ENCODE measurements at regions not wholly inside any gene's neighbourhood (a gene's known extent, or its start where the extent isn't known, plus 50 kb on each side); places are given as distances from the start of the nearest gene placed in this dataset.

- TF ChIP-seq CTCF (IDR thresholded peaks at IDR 0.05; ENCODE audit: low read length, missing control alignments): no peak
- no peak overlapping the region for H3K4me3 ChIP-seq (replicated peaks; ENCODE audit: low read depth, low read length)
- DNase-seq (ENCODE audit: low read depth): no peak
Observed at GRCh38 chr9:4359016-4359415, 59.1 kb upstream of the GLIS3 start.

DNA sequence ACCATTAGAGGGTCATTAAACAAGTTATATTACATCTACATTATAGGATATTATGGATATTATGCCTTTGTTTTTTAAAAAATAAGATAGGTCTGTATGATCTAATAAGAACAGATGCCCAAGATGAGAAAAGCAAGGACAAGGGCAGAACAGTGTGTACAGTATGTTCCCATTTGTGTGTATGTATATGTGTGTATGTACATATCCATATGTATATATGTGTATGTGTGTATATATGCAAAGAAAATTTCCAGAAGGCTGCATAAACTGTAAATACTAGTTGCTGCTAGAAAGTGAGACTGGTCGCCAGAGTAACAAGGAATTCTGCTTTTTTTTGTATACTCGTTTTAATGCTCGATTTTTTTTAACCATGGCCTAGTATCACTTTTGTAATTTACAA lies 58.1 kb upstream of the GLIS3 start:
- TF ChIP-seq CTCF (IDR thresholded peaks at IDR 0.05; ENCODE audit: low read length, missing control alignments): no peak
- no peak overlapping the region for H3K4me3 ChIP-seq (replicated peaks; ENCODE audit: low read depth, low read length)

GRCh38 chr9:4356306-4356705 lies 56.4 kb upstream of the GLIS3 start:
- no peak for TF ChIP-seq CTCF (IDR thresholded peaks at IDR 0.05; ENCODE audit: low read length, missing control alignments)
- H3K4me3 ChIP-seq (replicated peaks; ENCODE audit: low read depth, low read length): no peak overlapping the region
- peak; percentile 57 for DNase-seq (ENCODE audit: low read depth)

More for the DNA sequence above, 58.1 kb upstream of the GLIS3 start:
- DNase-seq (ENCODE audit: low read depth): no peak

DNA sequence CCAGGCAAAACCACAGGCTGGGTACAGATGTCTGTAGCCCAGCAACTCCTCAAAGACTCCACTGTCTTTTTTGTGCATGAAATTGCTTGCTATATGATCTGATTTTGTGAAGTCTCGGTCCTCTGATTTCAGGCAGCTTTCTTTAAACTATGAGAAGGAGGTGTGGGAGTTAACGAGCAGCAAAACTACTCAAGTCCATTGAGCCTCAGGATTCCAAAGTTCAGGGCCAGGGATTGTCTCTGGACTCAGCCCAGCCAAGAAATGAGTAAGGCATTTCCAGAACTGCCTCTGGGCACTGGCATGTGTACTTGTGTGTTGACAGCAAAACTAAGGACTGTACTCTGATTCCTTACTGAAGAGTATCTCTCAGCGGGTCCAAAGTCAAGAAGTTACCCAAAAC lies 53.4 kb upstream of the GLIS3 start:
- TF ChIP-seq CTCF (IDR thresholded peaks at IDR 0.05; ENCODE audit: low read length, missing control alignments): no peak
- H3K4me3 ChIP-seq (replicated peaks; ENCODE audit: low read depth, low read length): no peak overlapping the region
- peak; percentile 25 for DNase-seq (ENCODE audit: low read depth)

DNA sequence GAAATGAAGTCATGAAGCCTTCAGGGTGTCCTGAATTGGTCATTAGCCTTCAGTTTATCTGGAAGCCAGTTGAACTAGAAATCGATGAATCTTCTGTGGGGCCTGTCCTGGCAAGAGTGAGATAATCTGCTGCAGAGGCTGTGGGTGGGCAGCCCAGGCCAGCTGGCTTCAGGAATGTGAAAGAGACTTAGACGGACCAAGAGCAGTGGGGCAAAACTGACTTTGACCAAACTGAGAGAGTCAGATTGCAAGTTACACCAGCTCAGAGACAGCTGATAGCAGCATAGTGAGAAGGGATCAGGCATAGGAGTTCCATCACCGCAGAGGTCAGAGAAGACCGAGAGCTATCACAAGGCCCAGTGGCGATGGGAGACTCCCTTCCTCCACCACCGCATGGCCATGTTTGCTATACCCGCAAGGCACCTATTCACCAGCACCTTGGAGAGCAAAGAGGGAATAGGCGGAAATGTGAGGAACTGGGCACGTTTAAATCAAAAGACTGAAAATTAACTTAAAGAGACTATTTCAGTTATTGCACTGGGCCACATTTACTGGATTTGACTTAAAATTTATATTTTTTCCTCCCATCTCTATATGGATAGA lies 50.0 kb upstream of the GLIS3 start:
- no peak for TF ChIP-seq CTCF (IDR thresholded peaks at IDR 0.05; ENCODE audit: low read length, missing control alignments)
- H3K4me3 ChIP-seq (replicated peaks; ENCODE audit: low read depth, low read length): no peak overlapping the region
- no peak for DNase-seq (ENCODE audit: low read depth)

Data from fibroblast of pulmonary artery (primary cell).